Motor neuron (in vitro differentiated cells): ENCODE measurements at regions not wholly inside any gene's neighbourhood (a gene's known extent, or its start where the extent isn't known, plus 50 kb on each side); places are given as distances from the start of the nearest gene placed in this dataset.
"Not testable (repeated sequence)": the region's sequence is repeated elsewhere in the genome, so short reads cannot be mapped to it uniquely, and the experiment has no call there.

Source experiments
- ATAC-seq, 8 experiments: fragments of 200-7000 bp; cut with Tn5 transposase; replicated peaks in 6 of 8; 2 replicates each; pipeline ENCODE4 v1.8.0; 2021; ENCODE audit warnings: mild to moderate bottlenecking in 8 of 8, moderate library complexity in 8 of 8
- H3K27ac ChIP-seq, 2 donors: fragments of 250-450 bp; sonication (Bioruptor Pico); 2 replicates each; pipeline ENCODE4 v1.9.0; 2021; ENCODE audit warnings: antibody characterized with exemption in 2 of 2, mild to moderate bottlenecking in 2 of 2, moderate library complexity in 1 of 2
- H3K4me1 ChIP-seq, 2 donors: fragments of 250-450 bp; sonication (Bioruptor Pico); replicated peaks in 1 of 2; 2 replicates each; pipeline ENCODE4 v1.6.1; 2021; ENCODE audit warnings: antibody characterized with exemption in 2 of 2, mild to moderate bottlenecking in 2 of 2, moderate library complexity in 1 of 2
- H3K4me3 ChIP-seq, 5 donors: fragments of 250-450 bp; sonication (Bioruptor Pico); 2 replicates each; pipeline ENCODE4 v1.9.0; 2021; ENCODE audit warnings: antibody characterized with exemption in 5 of 5, mild to moderate bottlenecking in 5 of 5, moderate library complexity in 4 of 5
- WGBS, 10 experiments: fragments of 450-650 bp; shearing (Covaris generic); methylation state at CpG; one replicate each; pipeline ENCODE4 v1.0.0; 2022; 5-methylcytosine and 5-hydroxymethylcytosine counted together
- in situ Hi-C, 9 experiments: fragments of 400-800 bp; cut with MboI; loops; one replicate each; pipeline ENCODE4 v1.15.0; 2021; ENCODE audit warnings: low sequenced_read_pairs in 9 of 9, low pct_unique_long_range_greater_than_20kb in 2 of 9; ENCODE audit not compliant: unreplicated experiment in 9 of 9

GRCh38 chr16:63174801-63175200 lies 1138.6 kb upstream of the CDH8 start:
- no peak overlapping the region for H3K4me3 ChIP-seq
- ATAC-seq = peak in 1 of 8 experiments; percentile 24
- in situ Hi-C loops = no loop called here
- no peak overlapping the region for H3K27ac ChIP-seq
- peaks cover 6 to 16% of the 10 kb centered on the region in 2 donors for H3K4me1 ChIP-seq

GRCh38 chr16:63171545-63171944 lies 1135.3 kb upstream of the CDH8 start:
- in situ Hi-C loops = no loop called here
- Histone ChIP-seq H3K4me1 (peaks cover 6 to 16% of the 10 kb centered on the region in 2 donors), H3K4me3 (no peak overlapping the region), H3K27ac (no peak overlapping the region)
- ATAC-seq = peak in 1 of 8 experiments; percentile 9

DNA sequence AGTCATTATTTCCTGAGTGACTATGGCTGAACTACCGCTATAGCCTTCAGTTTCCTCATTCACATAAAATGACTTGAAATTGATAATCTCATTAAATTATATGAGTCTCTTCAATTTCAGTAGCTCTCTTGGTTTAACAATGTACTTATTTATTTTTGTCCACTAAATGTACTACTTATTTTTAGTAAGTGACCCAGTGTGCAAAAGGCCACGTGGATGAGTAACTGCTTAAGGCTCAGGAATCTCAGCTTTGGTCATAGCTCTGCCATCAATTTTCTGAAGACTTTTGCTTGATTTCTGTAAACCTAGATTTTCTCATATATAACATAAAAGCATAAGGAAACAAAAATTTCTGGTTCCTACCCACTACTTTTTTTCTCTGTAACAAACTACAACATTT lies 1132.9 kb upstream of the CDH8 start:
- in situ Hi-C loops = no loop called here
- WGBS, 10 experiments = 30 to 100% (median 80%) methylated on average over 1 to 2 of the region's 2 CpGs

GRCh38 chr16:63157818-63158217 lies 1121.6 kb upstream of the CDH8 start:
- no peaks in the 10 kb centered on the region for H3K4me1 ChIP-seq
- 27 to 100% (median 90%) methylated on average over 1 to 5 of the region's 5 CpGs; no CpG with 5 or more reads in 3 of the 10 experiments for WGBS, 10 experiments
- H3K27ac ChIP-seq = no peak overlapping the region
- no peak for ATAC-seq
- H3K4me3 ChIP-seq = no peak overlapping the region
- in situ Hi-C loops = no loop called here

More for the DNA sequence above, 1132.9 kb upstream of the CDH8 start:
- no peak overlapping the region for H3K4me3 ChIP-seq
- H3K27ac ChIP-seq = no peak overlapping the region
- no peak for ATAC-seq
- peaks cover 0 to 4% of the 10 kb centered on the region in 2 donors for H3K4me1 ChIP-seq

DNA sequence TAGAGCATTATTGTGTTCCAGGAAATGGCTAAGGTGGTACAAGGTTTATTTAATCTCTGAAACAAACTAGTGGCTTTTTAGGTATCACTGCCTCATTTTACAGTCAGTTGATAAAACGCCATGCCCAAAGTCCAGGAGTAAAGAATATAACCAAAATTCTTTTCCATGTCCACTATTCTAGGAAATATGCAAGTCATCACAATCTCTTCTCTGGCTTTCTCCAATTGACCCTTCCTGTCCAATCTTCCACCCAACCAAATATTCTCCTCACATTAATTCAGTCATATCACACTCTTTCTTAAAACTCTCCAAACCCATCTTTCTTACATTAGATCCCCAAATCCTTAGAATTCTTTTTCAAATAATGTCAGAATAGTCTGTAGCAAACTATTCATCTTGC lies 1110.0 kb upstream of the CDH8 start:
- WGBS, 10 experiments = 0 to 89% (median 69%) methylated on average over 1 of the region's 1 CpG; no CpG with 5 or more reads in 3 of the 10 experiments
- H3K4me3 ChIP-seq = no peak overlapping the region
- no peaks in the 10 kb centered on the region for H3K4me1 ChIP-seq
- ATAC-seq = no peak
- in situ Hi-C loops = no loop called here
- H3K27ac ChIP-seq = no peak overlapping the region

DNA sequence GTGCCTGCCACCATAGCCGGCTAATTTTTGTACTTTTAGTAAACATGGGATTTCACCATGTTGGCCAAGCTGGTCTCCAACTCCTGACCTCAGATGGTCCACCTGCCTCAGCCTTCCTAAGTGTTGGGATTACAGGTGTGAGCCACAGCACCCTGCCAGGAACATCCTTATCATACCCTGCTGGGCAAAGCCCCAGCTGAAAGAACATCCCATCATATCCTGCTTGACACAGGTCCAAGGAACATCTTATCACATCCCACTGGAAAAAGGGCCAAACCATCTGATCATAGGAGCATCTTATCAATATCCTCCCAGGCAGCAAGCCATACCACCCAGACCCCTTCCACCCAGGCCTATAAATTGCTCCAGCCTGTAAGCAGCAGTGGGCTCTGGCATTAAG lies 1109.2 kb upstream of the CDH8 start:
- Histone ChIP-seq H3K27ac (no peak overlapping the region), H3K4me1 (no peaks in the 10 kb centered on the region), H3K4me3 (no peak overlapping the region)
- in situ Hi-C loops = no loop called here
- WGBS, 10 experiments = 0 to 100% (median 33%) methylated on average over 1 of the region's 1 CpG; no CpG with 5 or more reads in 3 of the 10 experiments
- no peak for ATAC-seq

DNA sequence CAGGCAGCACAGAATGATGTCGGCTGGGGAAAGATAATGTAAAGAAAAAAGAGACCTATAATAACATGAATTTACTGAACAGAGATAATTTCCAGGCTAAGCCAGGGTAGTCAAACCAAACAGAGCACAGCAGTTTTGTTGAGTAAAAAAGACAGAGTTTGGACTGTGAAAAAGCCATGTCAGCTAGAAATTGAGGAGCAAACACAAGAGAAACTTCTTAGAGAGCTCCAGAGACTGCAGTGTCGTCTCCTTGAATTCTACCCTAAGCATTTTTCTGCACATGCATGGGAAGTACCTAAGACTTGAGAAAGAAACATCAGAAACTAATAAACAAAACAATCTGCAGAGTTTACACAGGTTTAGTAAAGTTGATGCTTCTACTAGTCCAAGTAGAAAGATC lies 1098.8 kb upstream of the CDH8 start:
- H3K27ac ChIP-seq = no peak overlapping the region
- WGBS, 10 experiments = 13 to 100% (median 77%) methylated on average over 1 to 2 of the region's 2 CpGs
- ATAC-seq = no peak
- H3K4me3 ChIP-seq = no peak overlapping the region
- in situ Hi-C loops = no loop called here
- H3K4me1 ChIP-seq = no peaks in the 10 kb centered on the region

DNA sequence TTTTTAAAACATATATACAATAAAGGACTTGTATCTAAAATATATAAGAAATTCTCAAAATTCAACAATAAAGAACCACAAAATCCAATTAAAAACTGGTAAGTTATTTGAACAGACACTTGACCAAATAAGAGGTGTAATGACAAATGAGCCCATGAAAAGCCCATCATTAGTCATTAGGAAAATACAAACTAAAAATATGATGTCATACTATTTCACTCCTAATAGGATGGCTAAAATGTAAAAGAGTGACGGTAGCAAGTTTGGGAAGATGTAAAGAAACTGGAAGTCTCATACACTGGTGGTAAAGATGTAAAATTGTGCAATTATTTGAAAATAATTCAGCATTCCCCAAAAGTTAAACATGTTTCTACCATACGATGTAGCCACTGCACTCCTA lies 1095.3 kb upstream of the CDH8 start:
- no peak for ATAC-seq
- Histone ChIP-seq H3K4me3 (no peak overlapping the region), H3K4me1 (no peaks in the 10 kb centered on the region), H3K27ac (no peak overlapping the region)
- 0 to 100% (median 74%) methylated on average over 1 to 2 of the region's 2 CpGs for WGBS, 10 experiments
- in situ Hi-C loops = no loop called here

DNA sequence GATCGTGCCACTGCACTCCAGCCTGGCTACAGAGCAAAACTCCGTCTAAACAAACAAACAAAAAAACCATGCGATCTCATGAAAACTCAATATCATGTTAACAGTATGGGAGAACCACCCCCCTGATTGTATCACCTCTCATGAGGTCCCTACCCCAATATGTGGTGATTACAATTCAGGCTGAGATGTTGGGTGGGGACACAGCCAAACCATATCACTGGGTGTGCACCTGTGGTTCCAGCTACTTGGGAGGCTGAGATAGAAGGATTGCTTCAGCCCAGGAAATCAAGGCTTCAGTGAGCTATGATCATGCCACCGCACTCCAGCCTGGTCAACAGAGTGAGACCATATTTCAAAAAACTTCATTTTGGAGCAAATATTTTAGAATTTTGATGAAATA lies 1094.7 kb upstream of the CDH8 start:
- in situ Hi-C loops = no loop called here
- no peak overlapping the region for H3K4me3 ChIP-seq
- H3K4me1 ChIP-seq = no peaks in the 10 kb centered on the region
- 36 to 100% (median 82%) methylated on average over 1 to 4 of the region's 4 CpGs; no CpG with 5 or more reads in 1 of the 10 experiments for WGBS, 10 experiments
- no peak for ATAC-seq
- H3K27ac ChIP-seq = no peak overlapping the region

DNA sequence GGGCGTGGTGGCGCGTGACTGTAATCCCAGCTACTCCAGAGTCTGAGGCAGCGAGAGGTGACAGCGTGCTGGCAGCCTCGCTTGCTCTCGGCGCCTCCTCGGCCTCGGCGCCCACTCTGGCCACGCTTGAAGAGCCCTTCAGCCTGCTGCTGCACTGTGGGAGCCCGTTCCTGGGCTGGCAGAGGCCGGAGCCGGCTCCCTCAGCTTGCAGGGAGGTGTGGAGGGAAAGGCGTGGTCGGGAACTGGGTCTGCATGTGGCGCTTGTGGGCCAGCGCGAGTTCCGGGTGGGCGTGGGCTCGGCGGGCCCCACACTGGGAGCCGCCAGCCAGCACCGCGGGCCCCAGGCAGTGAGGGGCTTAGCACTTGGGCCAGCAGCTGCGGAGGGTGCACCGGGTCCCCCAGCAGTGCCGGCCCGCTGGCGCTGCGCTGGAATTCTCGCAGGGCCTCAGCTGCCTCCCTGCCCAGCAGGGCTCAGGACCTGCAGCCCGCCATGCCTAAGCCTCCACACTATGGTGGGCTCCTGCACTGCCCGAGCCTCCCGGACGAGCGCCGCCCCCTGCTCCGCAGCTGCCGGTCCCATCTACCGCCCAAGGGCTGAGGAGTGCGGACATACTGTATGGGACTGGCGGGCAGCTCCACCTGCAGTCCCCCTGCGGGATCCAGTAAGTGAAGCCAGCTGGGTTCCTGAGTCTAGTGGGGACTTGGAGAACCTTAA lies 1093.3 kb upstream of the CDH8 start:
- no peak for ATAC-seq
- WGBS, 10 experiments = 80 to 98% (median 89%) methylated on average over 1 to 16 of the region's 46 CpGs; no CpG with 5 or more reads in 7 of the 10 experiments
- Histone ChIP-seq H3K4me1 (no peaks in the 10 kb centered on the region), H3K4me3 (no peak overlapping the region), H3K27ac (no peak overlapping the region)
- in situ Hi-C loops = no loop called here

DNA sequence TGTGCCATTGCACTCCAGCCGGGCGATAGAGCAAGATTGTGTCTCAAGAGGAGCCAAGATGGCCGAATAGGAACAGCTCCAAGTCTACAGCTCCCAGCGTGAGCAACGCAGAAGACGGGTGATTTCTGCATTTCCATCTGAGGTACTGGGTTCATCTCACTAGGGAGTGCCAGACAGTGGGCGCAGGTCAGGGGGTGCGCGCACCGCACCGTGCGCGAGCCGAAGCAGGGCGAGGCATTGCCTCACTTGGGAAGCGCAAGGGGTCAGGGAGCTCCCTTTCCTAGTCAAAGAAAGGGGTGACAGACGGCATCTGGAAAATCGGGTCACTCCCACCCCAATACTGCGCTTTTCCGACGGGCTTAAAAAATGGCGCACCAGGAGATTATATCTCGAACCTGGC lies 1083.7 kb upstream of the CDH8 start:
- in situ Hi-C loops, H3K27ac ChIP-seq, H3K4me1 ChIP-seq, H3K4me3 ChIP-seq, ATAC-seq: not testable (repeated sequence)
- 95 to 100% methylated on average over 3 to 5 of the region's 23 CpGs; no CpG with 5 or more reads in 8 of the 10 experiments for WGBS, 10 experiments

- H3K4me1 ChIP-seq = no peaks in the 10 kb centered on the region
- ATAC-seq = no peak
- no peak overlapping the region for H3K27ac ChIP-seq
- in situ Hi-C loops = no loop called here
- WGBS, 10 experiments = 67 to 100% (median 92%) methylated on average over 1 to 2 of the region's 2 CpGs; no CpG with 5 or more reads in 4 of the 10 experiments
- H3K4me3 ChIP-seq = no peak overlapping the region
Measured at GRCh38 chr16:63100082-63100481, 1063.8 kb upstream of the CDH8 start.

- 35 to 100% (median 89%) methylated on average over 1 to 5 of the region's 5 CpGs for WGBS, 10 experiments
Measured at GRCh38 chr16:63096857-63097256, 1060.6 kb upstream of the CDH8 start.

GRCh38 chr16:63092736-63093135 lies 1056.5 kb upstream of the CDH8 start:
- Histone ChIP-seq H3K4me3 (no peak overlapping the region), H3K4me1 (peaks cover 0 to 8% of the 10 kb centered on the region in 2 donors), H3K27ac (no peak overlapping the region)
- no peak for ATAC-seq
- in situ Hi-C loops = no loop called here

More at GRCh38 chr16:63096857-63097256, 1060.6 kb upstream of the CDH8 start:
- in situ Hi-C loops = no loop called here
- Histone ChIP-seq H3K4me1 (peaks cover 0 to 6% of the 10 kb centered on the region in 2 donors), H3K4me3 (no peak overlapping the region), H3K27ac (no peak overlapping the region)
- no peak for ATAC-seq
